NCI-H146 (cell line): ENCODE measurements at regions not wholly inside any gene's neighbourhood (a gene's known extent, or its start where the extent isn't known, plus 50 kb on each side); places are given as distances from the start of the nearest gene placed in this dataset.
"Not testable (repeated sequence)": the region's sequence is repeated elsewhere in the genome, so short reads cannot be mapped to it uniquely, and the experiment has no call there.

Experiments
- DNase-seq: peaks from one replicate; lab custom pipeline; 2025; lab: John Stamatoyannopoulos, UW

DNA sequence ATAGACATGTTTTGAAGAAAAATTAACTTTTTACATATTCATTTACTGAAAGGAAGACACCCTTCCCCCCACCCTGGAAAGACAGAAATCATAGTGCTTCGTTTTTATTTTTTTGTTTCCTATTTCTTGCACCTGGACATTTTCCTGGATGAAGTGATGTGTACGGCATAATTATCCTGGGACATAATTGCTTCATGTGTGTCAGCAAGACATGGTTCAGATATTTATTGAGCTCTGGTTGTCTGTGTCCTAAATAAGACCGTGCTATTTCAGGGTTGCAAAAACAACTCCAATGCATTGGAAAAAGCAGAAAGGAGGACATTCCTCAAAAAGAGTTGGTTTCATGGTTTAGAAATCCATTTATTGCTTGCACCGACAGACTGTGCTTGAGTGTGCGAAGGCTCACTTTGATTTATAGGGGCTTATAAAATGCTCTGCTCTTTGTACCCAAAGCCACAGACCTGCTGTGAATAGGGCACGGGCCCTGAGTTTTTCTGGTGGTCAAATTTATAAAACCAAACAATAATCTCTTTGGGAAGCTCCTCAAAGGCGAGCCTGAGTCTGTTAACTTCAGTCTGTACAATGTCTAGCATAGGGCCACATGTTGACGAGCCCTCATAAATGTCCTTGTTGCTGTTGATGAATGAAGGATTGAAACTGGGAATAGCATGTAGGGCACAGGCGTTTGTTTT lies 179.5 kb downstream of the SOX4 start:
- DNase-seq, result peak; percentile 64

DNA sequence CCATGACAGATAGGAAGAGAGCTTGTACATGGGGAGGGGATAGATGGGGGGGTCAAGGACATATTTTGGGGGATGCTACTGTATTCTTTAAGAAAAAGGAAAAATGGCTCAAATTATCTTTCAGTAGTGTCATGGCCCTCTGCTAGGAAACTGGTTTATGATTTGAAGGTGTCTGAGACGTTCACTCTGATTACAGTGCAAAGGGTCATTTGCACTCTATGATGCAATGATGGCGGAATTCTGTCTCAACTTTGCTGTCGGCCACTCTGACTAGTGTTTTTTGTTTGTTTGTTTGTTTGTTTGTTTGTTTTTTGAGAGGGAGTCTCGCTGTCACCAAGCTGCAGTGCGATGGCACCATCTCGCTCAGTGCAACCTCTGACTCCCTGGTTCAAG lies 180.0 kb downstream of the SOX4 start:
- no peak for DNase-seq

DNA sequence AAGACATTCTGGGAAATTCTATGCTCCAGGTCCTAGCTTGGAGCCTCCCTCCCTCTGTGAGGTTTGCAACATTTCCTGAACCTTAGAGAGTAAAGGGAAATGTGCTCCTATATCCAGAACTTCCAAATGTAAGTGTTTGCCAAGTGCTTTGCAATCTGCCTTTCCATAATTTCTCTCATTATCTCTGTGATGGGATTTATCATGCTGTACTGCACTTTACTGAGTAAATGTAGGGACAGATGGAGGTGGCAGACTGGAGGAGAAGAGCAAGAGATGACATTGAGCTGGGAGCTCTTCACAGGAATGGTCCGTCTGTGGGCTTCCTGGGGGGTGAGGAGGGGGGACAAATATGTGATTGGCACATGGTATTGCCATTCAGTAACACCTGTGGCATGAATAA lies 184.3 kb downstream of the SOX4 start:
- DNase-seq, result no peak

GRCh38 chr6:21780141-21780540 lies 186.6 kb downstream of the SOX4 start:
- no peak for DNase-seq

DNA sequence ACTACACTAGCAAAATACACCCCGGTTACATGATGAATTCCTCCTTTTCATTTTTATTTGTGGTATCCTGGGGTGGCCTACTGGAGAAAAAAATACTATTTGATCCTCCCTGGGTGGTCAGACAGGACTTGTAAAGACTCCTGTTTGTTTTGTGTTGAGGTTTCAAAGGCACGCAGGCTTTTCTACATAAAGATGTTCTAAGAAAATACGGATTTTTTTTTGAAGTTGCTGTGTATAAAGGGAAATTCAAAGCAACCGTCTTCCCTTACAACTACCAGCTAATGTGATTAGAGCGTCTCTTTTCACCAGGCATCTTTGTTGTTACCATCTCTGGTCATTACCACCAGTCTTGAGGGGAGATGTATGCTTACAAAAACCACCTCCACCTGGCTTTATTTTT lies 187.1 kb downstream of the SOX4 start:
- DNase-seq, result peak; percentile 74

DNA sequence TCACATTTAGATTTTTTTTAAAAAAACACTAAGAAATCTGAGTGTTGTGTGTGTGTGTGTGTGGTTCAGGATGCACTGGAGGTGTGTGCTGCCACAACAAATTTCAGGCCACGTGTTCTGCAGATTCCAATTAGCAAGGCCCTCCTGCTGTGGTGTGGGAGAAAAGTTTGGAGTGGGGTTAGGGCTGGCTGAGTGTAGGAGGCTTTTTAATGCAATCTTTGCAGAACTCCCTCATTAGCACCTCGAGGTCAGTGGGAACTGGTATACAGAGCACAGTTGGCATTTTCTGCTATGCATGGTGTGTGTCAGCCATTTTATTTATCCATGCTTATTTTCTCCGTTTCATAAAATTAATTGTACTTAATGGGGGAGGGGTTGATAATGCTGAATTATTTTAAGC lies 187.6 kb downstream of the SOX4 start:
- DNase-seq, result peak; percentile 42

DNA sequence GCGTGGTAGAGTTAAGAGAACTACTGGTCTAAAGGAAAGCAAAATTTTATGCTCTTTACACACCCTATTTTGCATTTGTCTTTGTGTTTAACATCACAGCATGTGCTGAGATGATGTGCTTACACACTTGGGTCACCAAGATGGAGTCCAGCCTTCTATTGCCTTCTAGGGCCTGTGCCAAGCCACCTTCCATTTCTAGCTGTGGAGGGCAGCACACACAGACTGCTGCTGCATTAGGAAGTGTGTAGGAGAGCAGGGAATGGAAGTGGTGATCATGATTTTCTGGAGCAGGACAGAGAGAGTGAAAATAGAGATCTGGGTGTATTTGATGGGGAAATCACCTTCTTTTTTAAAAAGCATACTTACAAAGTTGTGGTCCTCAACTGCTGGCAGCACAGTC lies 191.6 kb downstream of the SOX4 start:
- no peak for DNase-seq

DNA sequence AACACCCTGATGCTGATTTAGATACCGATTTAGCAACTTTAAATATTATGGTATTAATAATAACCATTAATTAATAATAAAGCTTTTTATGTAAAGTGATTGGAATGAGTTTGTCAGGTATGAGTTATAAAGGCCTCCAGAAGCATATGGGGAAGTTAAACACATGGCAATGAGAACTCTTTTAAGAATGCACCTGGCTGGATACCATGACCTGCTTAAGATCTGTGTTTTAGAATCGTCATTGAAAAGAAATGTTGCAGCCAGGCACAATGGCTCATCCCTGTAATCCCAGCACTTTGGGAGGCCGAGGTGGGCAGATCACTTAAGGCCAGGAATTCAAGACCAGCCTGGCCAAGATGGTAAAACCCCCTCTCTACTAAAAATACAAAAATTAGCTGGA lies 197.5 kb downstream of the SOX4 start:
- DNase-seq, result no peak

GRCh38 chr6:21791581-21791980 lies 198.0 kb downstream of the SOX4 start:
- DNase-seq, result no peak

GRCh38 chr6:21792177-21792576 lies 198.6 kb downstream of the SOX4 start:
- DNase-seq, result no peak

- DNase-seq, result not testable (repeated sequence)
Observed at GRCh38 chr6:21796979-21797378, 203.4 kb downstream of the SOX4 start.

DNA sequence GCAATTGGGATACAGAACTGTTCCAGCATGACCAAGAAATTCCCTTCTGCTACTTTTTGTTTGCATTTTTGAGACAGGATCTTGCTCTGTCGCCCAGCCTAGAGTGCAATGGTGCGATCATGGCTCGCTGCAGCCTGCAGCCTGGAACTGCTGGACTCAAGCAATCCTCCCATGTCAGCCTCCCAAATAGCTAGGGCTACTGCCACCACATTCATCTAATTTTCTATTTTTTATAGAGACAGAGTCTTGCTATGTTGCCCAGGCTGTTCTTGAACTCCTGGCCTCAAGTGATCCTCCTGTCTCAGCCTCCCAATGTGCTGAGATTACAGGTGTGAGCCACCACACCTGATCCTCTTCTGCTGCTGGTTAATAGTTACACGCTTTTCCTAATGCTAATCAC lies 204.9 kb downstream of the SOX4 start:
- no peak for DNase-seq

DNA sequence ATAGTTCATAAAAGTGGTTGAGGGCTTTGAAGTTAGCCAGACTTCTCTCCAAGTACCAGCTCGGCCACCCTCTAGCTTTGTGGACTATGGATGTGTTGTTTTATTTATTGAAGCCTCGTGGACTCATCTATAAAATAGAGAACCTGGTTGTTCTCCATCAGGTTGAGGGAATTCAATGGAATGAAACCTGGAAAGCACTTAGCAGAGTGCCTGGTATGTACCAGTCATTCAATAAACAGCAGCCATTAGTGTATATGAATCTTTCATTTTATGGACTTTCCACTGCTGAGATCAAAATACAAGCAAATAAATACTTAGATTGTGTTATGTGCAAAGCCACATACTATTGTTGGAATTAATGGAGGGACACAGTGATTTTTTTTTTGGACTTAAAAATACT lies 206.8 kb downstream of the SOX4 start:
- no peak for DNase-seq

DNA sequence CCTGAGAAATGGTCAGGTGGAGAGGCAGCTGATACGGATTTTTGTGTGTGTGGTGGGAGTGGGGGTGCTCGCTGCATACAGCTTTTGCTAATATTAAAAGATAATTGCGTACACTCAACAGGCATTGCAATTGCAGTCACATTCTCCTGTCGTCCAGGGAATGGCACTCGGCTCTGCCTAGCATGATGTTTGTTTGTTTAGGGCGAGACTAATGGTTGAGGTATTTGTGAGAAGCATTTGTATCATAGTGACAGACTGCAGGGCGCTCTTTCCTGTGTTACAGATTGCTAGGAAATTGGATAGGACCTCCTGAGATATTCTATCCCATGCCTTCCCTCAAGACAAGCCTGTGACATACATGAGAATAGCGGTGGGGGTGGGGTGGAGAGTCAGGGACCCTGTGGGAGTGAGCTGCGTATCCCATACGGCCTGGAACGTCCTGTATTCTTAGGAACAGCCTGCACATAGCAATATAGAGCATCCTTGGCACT lies 207.4 kb downstream of the SOX4 start:
- DNase-seq, result peak; percentile 69

DNA sequence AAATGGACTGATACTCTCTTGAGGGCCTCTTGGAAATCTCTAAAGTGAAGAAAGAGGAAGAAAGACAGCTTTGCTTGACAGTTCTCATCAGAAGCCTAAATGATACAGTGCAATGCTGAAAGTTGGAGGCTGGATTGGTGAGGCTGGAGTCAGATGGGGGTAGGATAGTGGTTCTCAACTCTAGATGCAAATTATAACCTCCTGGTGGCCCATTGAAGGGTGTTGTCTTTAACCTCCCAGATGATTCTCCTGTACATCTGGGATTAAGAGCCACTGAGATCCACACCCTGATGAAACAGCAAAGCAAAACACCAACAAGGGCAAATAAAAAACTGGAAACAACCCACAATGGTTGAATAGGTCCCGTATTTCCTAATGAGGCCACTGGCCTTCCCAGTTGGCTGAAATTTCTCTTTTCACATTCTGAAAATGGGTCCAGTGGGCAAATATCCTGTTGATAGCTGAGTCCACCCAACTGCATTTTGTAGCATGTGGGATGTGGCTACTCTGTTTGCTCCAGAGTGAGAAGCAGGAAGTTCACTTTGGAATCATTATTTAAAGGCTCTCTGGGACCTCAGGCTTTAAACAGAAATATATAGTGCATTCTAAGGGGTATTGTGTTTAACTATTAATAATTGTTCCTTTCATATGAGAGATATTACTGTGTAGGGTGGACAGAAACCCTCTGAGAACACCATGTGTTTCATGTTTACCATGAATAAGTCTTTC lies 208.1 kb downstream of the SOX4 start:
- DNase-seq, result no peak

- no peak for DNase-seq
Observed at GRCh38 chr6:21802175-21802822, 208.7 kb downstream of the SOX4 start.

- DNase-seq, result no peak
Observed at GRCh38 chr6:21804941-21805610, 211.5 kb downstream of the SOX4 start.

- DNase-seq, result no peak
Observed at GRCh38 chr6:21807299-21808044, 213.9 kb downstream of the SOX4 start.

DNA sequence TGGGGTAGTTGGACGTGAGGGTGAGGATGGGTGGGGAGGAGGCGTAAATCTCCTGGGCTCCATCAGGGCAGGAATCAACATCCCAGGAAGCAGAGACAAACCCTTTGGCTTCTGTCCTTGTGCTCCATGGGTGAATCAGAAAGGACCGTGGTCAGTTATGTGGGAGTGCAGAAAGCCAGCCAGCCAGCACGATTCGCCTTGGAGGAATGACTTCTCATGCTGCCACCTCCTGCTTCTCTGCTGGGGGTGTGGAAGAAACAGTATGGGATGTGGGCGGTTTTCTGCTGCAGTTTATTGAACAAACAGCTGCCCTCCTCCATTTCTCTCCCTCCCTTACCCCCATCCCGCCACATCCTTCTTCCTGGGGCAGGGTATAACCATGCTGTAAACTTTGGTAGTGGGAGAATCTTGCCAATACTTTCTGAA lies 214.5 kb downstream of the SOX4 start:
- DNase-seq, result no peak

DNA sequence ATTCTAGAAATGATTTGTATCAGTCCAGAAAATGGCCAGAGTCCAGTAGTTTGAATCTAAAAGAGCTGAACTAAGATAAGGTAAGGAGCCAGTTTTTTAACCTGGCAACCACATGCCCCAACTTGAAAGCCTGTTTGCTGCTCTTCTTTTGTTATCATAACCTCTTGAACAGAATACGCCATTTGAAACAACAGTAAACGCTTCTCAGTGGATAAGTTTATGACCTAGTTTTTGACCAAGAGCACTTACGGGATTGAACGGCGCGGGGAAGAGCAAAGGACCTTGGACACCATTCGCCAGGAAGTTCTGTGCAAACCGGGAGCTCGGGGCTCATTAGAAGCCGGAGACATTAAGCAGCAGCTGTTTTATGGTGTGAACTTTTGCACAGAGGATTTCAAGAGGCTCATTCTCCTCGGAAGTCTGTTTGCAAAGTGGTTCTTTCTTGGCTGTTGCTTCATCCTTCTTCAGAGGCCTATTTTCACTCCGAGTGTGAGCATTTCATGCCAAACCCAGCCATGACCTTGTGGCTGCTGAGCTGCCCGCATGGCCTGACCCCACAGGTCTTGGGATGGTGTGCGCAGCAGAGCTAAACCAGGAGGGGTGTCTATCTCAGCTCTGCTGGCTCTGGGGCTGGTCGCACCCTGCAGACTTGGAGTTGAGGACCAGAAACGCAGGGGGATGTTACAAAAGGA lies 215.1 kb downstream of the SOX4 start:
- DNase-seq, result no peak

DNA sequence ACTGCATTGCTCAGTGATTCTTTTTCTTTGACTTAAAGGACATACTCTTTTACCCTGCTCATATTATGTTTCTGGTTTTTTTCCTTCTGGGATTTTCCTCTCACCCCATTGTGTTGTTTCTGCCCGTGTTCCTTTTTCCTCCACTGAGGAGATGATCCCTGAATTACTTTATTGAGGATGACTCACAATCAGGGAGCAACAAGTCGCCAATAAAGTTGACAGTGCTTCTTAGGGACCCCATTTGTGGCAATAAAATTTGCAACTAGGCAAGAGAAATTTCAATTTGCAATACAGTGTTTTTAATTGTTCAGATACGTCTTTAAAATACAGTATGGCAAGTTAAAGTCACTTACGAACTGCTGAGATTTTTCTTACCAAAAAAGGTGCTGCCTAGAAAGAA lies 217.9 kb downstream of the SOX4 start:
- no peak for DNase-seq
